ENCODE measurements at regions not wholly inside any gene's neighbourhood (a gene's known extent, or its start where the extent isn't known, plus 50 kb on each side); places are given as distances from the start of the nearest gene placed in this dataset.

- no peaks in the 10 kb centered on the region for H3K36me3 ChIP-seq
- TF ChIP-seq POLR2A (IDR thresholded peaks at IDR 0.05) = no peak
- no peak for TF ChIP-seq CTCF (IDR thresholded peaks at IDR 0.05 in 8 of 11, conservative IDR thresholded peaks at IDR 0.05 in 3 of 11)
- TF ChIP-seq POLR2AphosphoS5 (IDR thresholded peaks at IDR 0.05) = no peak
- peaks cover 0 to 6% (median 5%) of the 10 kb centered on the region in 6 donors for H3K4me1 ChIP-seq
- intact Hi-C loops (cut with DNase I; ENCODE audit: low total_unique reads) = no loop called here
- 82 to 98% (median 90%) methylated on average over 2 of the region's 2 CpGs for WGBS, 5 donors
- peaks cover 0 to 15% (median 0%) of the 10 kb centered on the region in 7 donors for H3K27me3 ChIP-seq (replicated peaks in 1 of 7)
- H3K9me3 ChIP-seq = no peaks in the 10 kb centered on the region
- H3K27ac ChIP-seq = no peak overlapping the region
- no peak for DNase-seq
- no peak overlapping the region for H3K4me3 ChIP-seq
Measured at GRCh38 chr11:122220321-122220720, 104.3 kb upstream of the BLID start.

GRCh38 chr11:122219791-122220190 lies 103.8 kb upstream of the BLID start:
- no peak overlapping the region for H3K4me3 ChIP-seq
- H3K27ac ChIP-seq = no peak overlapping the region
- no peak for DNase-seq
- H3K36me3 ChIP-seq = no peaks in the 10 kb centered on the region
- 88 to 93% (median 90%) methylated on average over 3 of the region's 3 CpGs for WGBS, 5 donors
- H3K27me3 ChIP-seq (replicated peaks in 1 of 7) = peaks cover 0 to 15% (median 0%) of the 10 kb centered on the region in 7 donors
- H3K9me3 ChIP-seq = no peaks in the 10 kb centered on the region
- H3K4me1 ChIP-seq = peaks cover 0 to 10% (median 8%) of the 10 kb centered on the region in 6 donors
- TF ChIP-seq CTCF (IDR thresholded peaks at IDR 0.05 in 8 of 11, conservative IDR thresholded peaks at IDR 0.05 in 3 of 11) (no peak), POLR2A (IDR thresholded peaks at IDR 0.05) (no peak), POLR2AphosphoS5 (IDR thresholded peaks at IDR 0.05) (no peak)
- intact Hi-C loops (cut with DNase I; ENCODE audit: low total_unique reads) = no loop called here

- Histone ChIP-seq H3K4me1 (peaks cover 0 to 10% (median 8%) of the 10 kb centered on the region in 6 donors), H3K27ac (peak overlapping the region in 1 of 8 donors; percentile 14), H3K4me3 (no peak overlapping the region), H3K9me3 (no peaks in the 10 kb centered on the region), H3K36me3 (no peaks in the 10 kb centered on the region), H3K27me3 (replicated peaks in 1 of 7) (peaks cover 0 to 21% (median 0%) of the 10 kb centered on the region in 7 donors)
- TF ChIP-seq POLR2AphosphoS5 (IDR thresholded peaks at IDR 0.05) = peak in 2 of 3 donors; percentile 26 to 45
- TF ChIP-seq POLR2A (IDR thresholded peaks at IDR 0.05) = no peak
- TF ChIP-seq CTCF (IDR thresholded peaks at IDR 0.05 in 8 of 11, conservative IDR thresholded peaks at IDR 0.05 in 3 of 11) = peak; percentile 55 to 95 (median 84)
- intact Hi-C loops (cut with DNase I; ENCODE audit: low total_unique reads) = no loop called here
- peak; percentile 85 for DNase-seq
- 29 to 35% (median 32%) methylated on average over 11 of the region's 11 CpGs for WGBS, 5 donors
Measured at GRCh38 chr11:122215244-122215992, 99.4 kb upstream of the BLID start.

DNA sequence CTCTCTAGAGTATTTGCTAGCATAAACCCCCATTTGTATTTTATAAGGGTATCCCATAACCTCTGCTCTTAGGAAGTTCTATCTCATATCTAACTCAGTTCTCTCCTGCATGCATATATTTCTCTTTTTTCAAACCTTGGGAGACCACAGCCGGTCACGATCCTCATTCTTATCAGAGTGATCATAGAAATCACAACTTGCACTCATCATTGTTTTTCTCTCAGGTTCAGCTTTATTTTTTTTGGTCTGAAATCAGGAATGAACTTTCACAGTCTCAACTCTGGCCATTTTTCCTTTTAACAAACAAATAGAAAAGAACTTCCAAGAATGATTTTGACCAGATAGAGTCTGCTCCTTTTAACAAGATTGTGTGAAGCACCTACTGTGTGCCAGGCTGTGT lies 98.6 kb upstream of the BLID start:
- Histone ChIP-seq H3K4me3 (no peak overlapping the region), H3K36me3 (no peaks in the 10 kb centered on the region), H3K27ac (no peak overlapping the region), H3K4me1 (peaks cover 0 to 13% (median 9%) of the 10 kb centered on the region in 6 donors), H3K27me3 (replicated peaks in 1 of 7) (peaks cover 0 to 21% (median 0%) of the 10 kb centered on the region in 7 donors), H3K9me3 (no peaks in the 10 kb centered on the region)
- TF ChIP-seq POLR2A (IDR thresholded peaks at IDR 0.05) = no peak
- TF ChIP-seq POLR2AphosphoS5 (IDR thresholded peaks at IDR 0.05) = no peak
- TF ChIP-seq CTCF (IDR thresholded peaks at IDR 0.05 in 8 of 11, conservative IDR thresholded peaks at IDR 0.05 in 3 of 11) = no peak
- intact Hi-C loops (cut with DNase I; ENCODE audit: low total_unique reads) = no loop called here
- no peak for DNase-seq
- WGBS, 5 donors = 76 to 86% (median 78%) methylated on average over 2 of the region's 2 CpGs
